Stimulated activated CD4-positive, alpha-beta T cell treated with anti-CD3 and anti-CD28 coated beads, Interleukin-15, amount 100 ng/mL, for 48 hours (primary cell): ENCODE measurements at regions not wholly inside any gene's neighbourhood (a gene's known extent, or its start where the extent isn't known, plus 50 kb on each side); places are given as distances from the start of the nearest gene placed in this dataset.
"Not testable (repeated sequence)": the region's sequence is repeated elsewhere in the genome, so short reads cannot be mapped to it uniquely, and the experiment has no call there.

Experiments
- DNase-seq, 2 donors: peaks; one replicate each; pipeline ENCODE4 v3.0.0-alpha.2; 2020; ENCODE audit warnings: low read depth in 2 of 2

- no peak for DNase-seq
Observed at GRCh38 chr11:28900427-28900826, 792.2 kb downstream of the METTL15 start.

DNA sequence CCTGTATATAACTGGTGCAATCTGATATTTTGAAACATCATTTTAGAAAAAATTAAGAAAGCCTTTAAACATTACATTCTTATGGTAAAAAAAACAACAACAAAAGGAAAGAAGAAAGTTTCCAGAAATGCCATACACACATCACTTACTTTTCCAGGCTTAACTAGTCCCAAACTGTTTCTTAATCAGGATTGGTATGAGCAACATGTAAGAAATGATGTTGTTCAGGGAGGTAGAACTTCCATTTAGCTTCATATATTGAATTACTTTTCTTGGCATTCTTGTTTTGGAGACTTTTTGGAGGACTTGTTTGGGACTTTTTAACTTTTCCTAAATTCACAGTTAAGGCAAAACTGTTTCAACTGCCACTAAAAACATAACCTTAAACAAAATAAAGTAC lies 791.5 kb downstream of the METTL15 start:
- no peak for DNase-seq

GRCh38 chr11:28890601-28891040 lies 782.4 kb downstream of the METTL15 start:
- DNase-seq = not testable (repeated sequence)

DNA sequence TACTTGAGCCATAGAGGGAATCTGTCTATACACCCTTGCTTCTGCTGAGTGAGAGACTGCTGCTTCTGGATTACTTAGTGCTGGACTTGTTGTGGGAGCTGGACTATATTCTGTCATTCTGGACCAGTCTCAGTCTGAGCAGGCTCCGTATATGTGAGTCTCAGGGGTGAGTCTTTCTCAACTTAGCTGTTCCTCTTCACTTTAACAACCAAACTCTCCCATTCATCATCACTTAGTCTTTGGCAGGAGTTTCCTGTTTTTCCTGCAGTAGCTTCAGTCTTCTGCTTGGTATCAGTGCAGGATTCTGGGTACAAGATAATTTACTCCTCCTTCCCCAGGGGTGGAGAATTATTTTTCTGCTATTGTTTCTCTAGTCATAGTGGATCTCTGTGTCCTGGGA lies 779.5 kb downstream of the METTL15 start:
- DNase-seq = no peak

- DNase-seq = no peak
Observed at GRCh38 chr11:28879869-28880268, 771.7 kb downstream of the METTL15 start.

GRCh38 chr11:28878025-28878424 lies 769.8 kb downstream of the METTL15 start:
- no peak for DNase-seq

GRCh38 chr11:28877340-28877739 lies 769.2 kb downstream of the METTL15 start:
- no peak for DNase-seq

GRCh38 chr11:28874706-28875105 lies 766.5 kb downstream of the METTL15 start:
- no peak for DNase-seq

GRCh38 chr11:28871090-28871489 lies 762.9 kb downstream of the METTL15 start:
- no peak for DNase-seq

- no peak for DNase-seq
Observed at GRCh38 chr11:28863422-28863821, 755.2 kb downstream of the METTL15 start.

- no peak for DNase-seq
Observed at GRCh38 chr11:28860893-28861292, 752.7 kb downstream of the METTL15 start.

DNA sequence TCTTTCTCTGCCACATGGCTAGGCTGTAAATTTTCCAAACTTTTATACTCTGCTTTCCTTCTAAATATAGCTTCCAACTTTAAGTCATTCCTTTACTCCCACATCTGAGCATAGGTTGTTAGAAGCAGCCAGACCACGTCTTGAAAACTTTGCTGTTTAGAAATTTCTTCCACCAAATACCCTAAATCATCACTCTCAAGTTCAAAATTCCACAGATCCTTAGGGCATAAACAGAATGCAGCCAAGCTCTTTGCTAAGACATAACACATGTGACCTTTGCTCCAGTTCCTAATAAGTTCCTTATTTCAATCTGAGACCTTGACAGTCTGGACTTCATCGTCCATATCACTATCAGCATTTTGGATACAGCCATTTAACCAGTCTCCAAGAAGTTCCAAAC lies 749.9 kb downstream of the METTL15 start:
- no peak for DNase-seq

GRCh38 chr11:28849053-28849452 lies 740.9 kb downstream of the METTL15 start:
- no peak for DNase-seq

DNA sequence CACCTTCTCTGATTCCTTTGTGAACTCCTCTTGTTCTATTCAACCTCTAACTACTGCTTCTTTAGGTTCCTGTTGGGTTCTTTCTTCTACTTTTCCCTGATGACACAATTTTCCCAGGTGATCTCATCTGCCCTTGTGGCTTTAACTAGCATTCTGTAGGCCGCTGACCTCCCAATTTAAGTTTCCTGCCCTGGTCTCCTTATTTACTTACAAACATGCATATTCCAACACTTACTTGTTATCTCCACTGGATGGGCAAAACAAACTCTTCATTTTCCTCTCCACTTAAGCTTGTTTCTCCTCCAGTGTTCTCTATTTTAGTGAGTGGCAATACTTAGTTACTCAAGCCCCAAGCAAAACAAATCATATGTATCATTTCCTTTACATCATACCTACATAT lies 734.5 kb downstream of the METTL15 start:
- DNase-seq = no peak

DNA sequence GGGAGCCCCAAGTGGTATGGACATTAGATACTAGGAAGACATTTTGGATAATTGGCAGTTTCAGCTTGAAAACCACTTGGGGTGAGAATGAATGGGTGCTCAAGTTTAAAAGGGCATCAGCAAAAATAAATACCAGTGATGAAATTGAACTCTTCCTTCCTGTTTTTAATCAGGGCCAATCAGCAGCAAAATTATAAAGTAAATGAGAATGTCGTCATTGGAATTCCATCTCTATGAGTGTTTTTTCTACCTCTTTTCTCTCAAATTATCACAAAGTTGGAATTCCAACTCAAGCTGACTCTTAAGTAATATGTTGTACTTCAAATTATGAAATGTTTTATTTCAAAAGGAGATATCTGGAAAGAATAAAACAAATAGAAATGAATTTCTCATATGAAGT lies 730.6 kb downstream of the METTL15 start:
- no peak for DNase-seq

- DNase-seq = no peak
Observed at GRCh38 chr11:28837599-28837998, 729.4 kb downstream of the METTL15 start.

DNA sequence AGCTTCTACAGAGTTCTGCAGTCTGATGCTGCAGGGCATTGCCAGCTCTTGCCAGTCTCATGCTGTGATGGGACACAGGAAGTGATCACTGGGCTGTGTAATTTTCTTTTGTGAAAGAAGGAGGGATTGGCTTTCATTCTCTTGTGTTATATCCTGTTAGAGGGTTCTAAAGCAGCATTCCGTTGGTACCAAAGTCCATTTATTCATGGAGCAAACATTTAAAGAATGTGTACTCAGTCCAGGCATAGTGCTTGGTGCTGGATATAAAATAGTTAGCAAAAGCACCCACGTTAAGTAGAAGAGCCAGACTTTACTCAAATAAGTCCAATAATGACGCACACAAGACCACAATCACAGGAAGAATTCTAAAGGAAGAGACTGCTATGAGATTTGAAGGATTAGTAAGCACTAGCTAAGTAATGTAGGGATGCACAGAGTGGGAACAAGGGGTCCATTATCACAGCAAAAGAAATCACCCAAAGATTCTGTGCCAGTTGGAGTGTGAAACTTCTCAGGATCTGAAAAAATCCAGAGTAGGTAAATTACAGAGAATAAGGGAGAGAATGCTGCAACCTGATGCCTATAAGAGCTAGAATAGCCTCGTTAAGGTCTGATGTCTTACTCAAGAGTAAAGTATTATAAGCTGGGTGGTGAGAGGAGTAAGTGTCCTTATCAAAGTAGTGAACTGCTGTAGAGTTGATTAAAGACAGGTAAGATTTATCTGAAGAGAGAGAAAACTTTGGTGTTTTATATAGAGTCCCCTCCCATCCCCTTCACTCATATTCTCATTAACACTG lies 728.3 kb downstream of the METTL15 start:
- DNase-seq = no peak

- DNase-seq = no peak
Observed at GRCh38 chr11:28835790-28836189, 727.6 kb downstream of the METTL15 start.

GRCh38 chr11:28835317-28835716 lies 727.1 kb downstream of the METTL15 start:
- no peak for DNase-seq

DNA sequence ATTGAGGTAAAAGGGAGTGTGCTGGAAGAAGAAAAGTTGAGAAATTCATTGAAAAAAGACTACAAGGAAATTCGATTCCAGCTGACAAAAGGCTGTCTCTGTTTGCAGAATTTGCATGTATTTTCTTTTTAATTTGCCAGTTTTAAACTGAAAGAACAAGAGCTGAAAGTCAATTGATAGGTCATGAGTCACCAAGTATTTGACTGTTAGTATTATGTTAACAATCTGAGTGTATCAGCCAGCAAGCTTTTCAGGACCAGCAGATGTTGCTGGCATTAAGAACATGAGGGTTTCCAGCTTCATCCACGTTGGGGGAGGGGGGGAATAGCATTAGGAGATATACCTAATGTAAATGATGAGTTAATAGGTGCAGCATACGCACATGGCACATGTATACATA lies 726.7 kb downstream of the METTL15 start:
- no peak for DNase-seq

GRCh38 chr11:28833670-28834069 lies 725.5 kb downstream of the METTL15 start:
- DNase-seq = no peak

DNA sequence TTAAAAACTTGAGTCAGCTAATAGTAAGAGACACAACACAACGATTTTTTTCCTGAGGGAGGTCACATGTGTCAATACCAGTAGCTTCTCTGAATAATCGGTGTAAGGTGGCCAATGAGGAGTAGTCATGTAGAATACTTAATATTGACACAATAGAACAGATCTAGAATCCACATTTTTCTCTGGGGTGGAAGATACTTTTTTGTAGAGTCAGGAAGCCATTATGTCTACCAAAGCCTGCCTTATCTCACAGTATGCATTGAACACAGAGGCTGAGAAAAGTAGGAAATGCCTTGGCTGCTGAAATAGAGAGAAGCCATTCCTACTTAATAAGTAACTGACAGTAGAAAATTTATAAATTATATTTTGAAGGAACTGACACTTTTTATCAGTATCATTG lies 725.0 kb downstream of the METTL15 start:
- DNase-seq = no peak

- no peak for DNase-seq
Observed at GRCh38 chr11:28826807-28827206, 718.6 kb downstream of the METTL15 start.

- DNase-seq = no peak
Observed at GRCh38 chr11:28822576-28822975, 714.4 kb downstream of the METTL15 start.
